GM23248 (cell line): ENCODE measurements at regions not wholly inside any gene's neighbourhood (a gene's known extent, or its start where the extent isn't known, plus 50 kb on each side); places are given as distances from the start of the nearest gene placed in this dataset. TPM values are rescaled to one million over a fixed set of nuclear protein-coding genes. Genes with fewer than 3 reads are reported as not detected.
"Not testable (repeated sequence)": the region's sequence is repeated elsewhere in the genome, so short reads cannot be mapped to it uniquely, and the experiment has no call there.

Experiments
- DNase-seq: peaks from one replicate; pipeline ENCODE4 v3.0.0-alpha.2; 2015
- H2AFZ ChIP-seq: fragments of 200-600 bp; sonication (generic); 2 replicates; pipeline ENCODE4 v1.6.1; 2016; ENCODE audit warnings: antibody characterized with exemption
- H3F3A ChIP-seq: fragments of 200-600 bp; sonication (generic); 2 replicates; pipeline ENCODE4 v1.6.1; 2016; ENCODE audit warnings: mild to moderate bottlenecking, antibody characterized with exemption, mixed run types; ENCODE audit not compliant: insufficient read depth
- H3K27ac ChIP-seq: fragments of 200-600 bp; sonication (generic); 2 replicates; pipeline ENCODE4 v1.5.1; 2016; ENCODE audit warnings: mild to moderate bottlenecking
- H3K27me3 ChIP-seq: fragments of 200-600 bp; sonication (generic); replicated peaks from 2 replicates; pipeline ENCODE4 v1.6.1; 2016; ENCODE audit warnings: mild to moderate bottlenecking; ENCODE audit not compliant: insufficient read depth
- H3K36me3 ChIP-seq: fragments of 200-600 bp; sonication (generic); 2 replicates; pipeline ENCODE4 v1.6.1; 2016; ENCODE audit warnings: low read depth, mild to moderate bottlenecking
- H3K4me1 ChIP-seq: fragments of 200-600 bp; sonication (generic); 2 replicates; pipeline ENCODE4 v1.6.1; 2016; ENCODE audit warnings: mild to moderate bottlenecking; ENCODE audit not compliant: insufficient read depth
- H3K4me2 ChIP-seq: fragments of 200-600 bp; sonication (generic); one replicate; pipeline ENCODE4 v1.6.1; 2016; ENCODE audit warnings: mild to moderate bottlenecking; ENCODE audit not compliant: unreplicated experiment
- H3K4me3 ChIP-seq: fragments of 200-600 bp; sonication (generic); 2 replicates; pipeline ENCODE4 v1.5.1; 2016; ENCODE audit warnings: mild to moderate bottlenecking
- H3K79me2 ChIP-seq: fragments of 200-600 bp; sonication (generic); 2 replicates; pipeline ENCODE4 v1.6.1; 2016; ENCODE audit warnings: mild to moderate bottlenecking; ENCODE audit not compliant: insufficient read depth
- H3K9ac ChIP-seq: fragments of 200-600 bp; sonication (generic); 2 replicates; pipeline ENCODE4 v1.6.1; 2016; ENCODE audit warnings: mild to moderate bottlenecking
- H3K9me2 ChIP-seq: fragments of 200-600 bp; sonication (generic); 2 replicates; pipeline ENCODE4 v1.6.1; 2016; ENCODE audit warnings: mixed run types, mild to moderate bottlenecking, moderate library complexity; ENCODE audit not compliant: insufficient read depth
- H3K9me3 ChIP-seq: fragments of 200-600 bp; sonication (generic); one replicate; pipeline ENCODE4 v1.6.1; 2017; ENCODE audit warnings: low read depth
- H4K20me1 ChIP-seq: fragments of 200-600 bp; sonication (generic); 2 replicates; pipeline ENCODE4 v1.6.0; 2016; ENCODE audit not compliant: insufficient read depth
- EZH2 ChIP-seq: fragments of 200-600 bp; sonication (generic); IDR thresholded peaks from 2 replicates; pipeline ENCODE4 v1.6.1; 2018; ENCODE audit warnings: antibody characterized with exemption, mild to moderate bottlenecking; ENCODE audit not compliant: insufficient read depth, poor library complexity, severe bottlenecking
- EZH2phosphoT487 ChIP-seq: fragments of 200-600 bp; sonication (generic); IDR thresholded peaks from 2 replicates; pipeline ENCODE4 v1.6.1; 2018; ENCODE audit warnings: antibody characterized with exemption, moderate library complexity, mild to moderate bottlenecking, low read depth; ENCODE audit not compliant: insufficient read depth
- WGBS, 2 experiments: methylation state at CpG; one replicate each; pipeline ENCODE4 v1.1.6; 2015 to 2017; ENCODE audit warnings: low lambda C conversion rate in 2 of 2, low coverage in 1 of 2; ENCODE audit errors: missing lambda C conversion rate in 2 of 2; 5-methylcytosine and 5-hydroxymethylcytosine counted together
- in situ Hi-C: fragments of 300-500 bp; cut with MboI; formaldehyde crosslinking; loops from 2 replicates; pipeline ENCODE4 v1.15.0; 2020
- small RNA-seq: library from RNA; depleted of rRNA; stranded (forward); fragments of <200 nt; gene quantifications from one replicate; pipeline ENCODE3, GENCODE V24; 2014; ENCODE audit warnings: low read depth, low replicate concordance

- Histone ChIP-seq H3K79me2 (no peaks in the 10 kb centered on the region), H3K4me2 (no peak overlapping the region), H3K27ac (no peak overlapping the region), H3K36me3 (no peaks in the 10 kb centered on the region), H3K4me1 (no peaks in the 10 kb centered on the region), H3K4me3 (no peak overlapping the region), H3K9me2 (no peaks in the 10 kb centered on the region), H3F3A (no peaks in the 10 kb centered on the region), H2AFZ (no peak overlapping the region), H3K27me3 (no peaks in the 10 kb centered on the region), H3K9ac (no peak overlapping the region), H3K9me3 (no peaks in the 10 kb centered on the region), H4K20me1 (no peaks in the 10 kb centered on the region)
- 54 to 57% methylated on average over 3 of the region's 3 CpGs for WGBS, 2 experiments
- no peak for DNase-seq
- TF ChIP-seq EZH2phosphoT487 (no peak), EZH2 (no peak)
- in situ Hi-C loops: no loop called here
These were observed 118.3 kb downstream of the MTHFS start for GRCh38 chr15:79778378-79778990.

- no peaks in the 10 kb centered on the region for H3K4me1 ChIP-seq
These were observed 117.1 kb downstream of the MTHFS start for GRCh38 chr15:79779746-79780145.

DNA sequence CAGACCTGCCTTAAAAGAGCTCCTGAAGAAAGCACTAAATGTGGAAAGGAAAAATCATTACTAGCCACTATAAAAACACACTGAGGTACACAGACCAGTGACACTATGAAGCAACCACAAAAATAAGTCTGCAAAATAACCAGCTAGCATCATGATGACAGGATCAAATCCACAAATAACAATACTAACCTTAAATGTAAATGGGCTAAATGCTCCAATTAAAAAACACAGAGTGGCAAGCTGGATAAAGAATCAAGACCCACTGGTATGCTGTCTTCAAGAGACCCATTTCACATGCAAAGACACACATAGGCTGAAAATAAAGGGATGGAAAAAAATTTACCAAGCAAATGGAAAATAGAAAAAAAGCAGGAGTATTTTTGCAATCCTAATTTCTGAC is 114.5 kb downstream of the MTHFS start:
- H3F3A ChIP-seq, H3K79me2 ChIP-seq, H3K4me3 ChIP-seq, H2AFZ ChIP-seq, H4K20me1 ChIP-seq, H3K9me2 ChIP-seq, H3K4me1 ChIP-seq, H3K9ac ChIP-seq, H3K27me3 ChIP-seq, DNase-seq, in situ Hi-C loops, H3K27ac ChIP-seq, H3K9me3 ChIP-seq, H3K36me3 ChIP-seq, H3K4me2 ChIP-seq: not testable (repeated sequence)

More at GRCh38 chr15:79779746-79780145, 117.1 kb downstream of the MTHFS start:
- DNase-seq: no peak
- no peak overlapping the region for H3K9ac ChIP-seq
- no peaks in the 10 kb centered on the region for H3K9me2 ChIP-seq
- TF ChIP-seq EZH2phosphoT487: no peak
- no peak for TF ChIP-seq EZH2
- no peaks in the 10 kb centered on the region for H3K9me3 ChIP-seq
- no peaks in the 10 kb centered on the region for H4K20me1 ChIP-seq
- no peak overlapping the region for H3K4me3 ChIP-seq
- H2AFZ ChIP-seq: no peak overlapping the region
- in situ Hi-C loops: no loop called here
- 100% methylated on average over 2 of the region's 2 CpGs for WGBS, 2 experiments
- no peaks in the 10 kb centered on the region for H3K27me3 ChIP-seq
- no peaks in the 10 kb centered on the region for H3K79me2 ChIP-seq
- no peaks in the 10 kb centered on the region for H3K36me3 ChIP-seq
- no peaks in the 10 kb centered on the region for H3F3A ChIP-seq
- H3K27ac ChIP-seq: no peak overlapping the region
- H3K4me2 ChIP-seq: no peak overlapping the region

Small RNA genes in the stretch of these regions (small RNA-seq; reads per million reads assigned to genes)
- gene AC026826.2 (not detected), gene AC026826.3 (not detected)
